ENCODE measurements at regions not wholly inside any gene's neighbourhood (a gene's known extent, or its start where the extent isn't known, plus 50 kb on each side); places are given as distances from the start of the nearest gene placed in this dataset.
"Not testable (repeated sequence)": the region's sequence is repeated elsewhere in the genome, so short reads cannot be mapped to it uniquely, and the experiment has no call there.

DNA sequence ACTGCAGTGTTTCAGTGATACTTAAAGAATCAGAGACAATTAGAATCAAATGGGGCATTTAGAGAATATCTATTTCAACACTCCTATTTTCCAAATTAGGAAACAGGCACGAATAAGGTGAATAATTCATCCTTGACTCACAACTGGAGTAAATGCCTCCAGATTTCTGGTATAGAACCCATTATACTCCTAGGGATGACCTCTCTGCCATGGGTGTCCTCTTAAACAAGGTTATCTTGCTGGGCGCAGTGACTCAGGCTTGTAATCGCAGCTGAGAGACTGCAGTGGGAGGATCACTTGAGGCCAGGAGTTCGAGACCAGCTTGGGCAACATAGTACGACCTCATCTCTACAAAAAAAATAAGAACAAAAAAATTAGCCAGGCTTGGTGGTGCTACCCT lies 139.8 kb upstream of the ELAC2 start:
- H3K4me3 ChIP-seq (ENCODE audit: low read depth, low read length) = no peak overlapping the region
- no peak for TF ChIP-seq CTCF (IDR thresholded peaks at IDR 0.05; ENCODE audit: control insufficient read depth, extremely low read depth, insufficient read depth)
- no peak for DNase-seq (ENCODE audit: low read depth)

- no peak overlapping the region for H3K4me3 ChIP-seq (ENCODE audit: low read depth, low read length)
- TF ChIP-seq CTCF (IDR thresholded peaks at IDR 0.05; ENCODE audit: control insufficient read depth, extremely low read depth, insufficient read depth) = no peak
- DNase-seq (ENCODE audit: low read depth) = no peak
Measured at GRCh38 chr17:13154930-13155329, 137.1 kb upstream of the ELAC2 start.

DNA sequence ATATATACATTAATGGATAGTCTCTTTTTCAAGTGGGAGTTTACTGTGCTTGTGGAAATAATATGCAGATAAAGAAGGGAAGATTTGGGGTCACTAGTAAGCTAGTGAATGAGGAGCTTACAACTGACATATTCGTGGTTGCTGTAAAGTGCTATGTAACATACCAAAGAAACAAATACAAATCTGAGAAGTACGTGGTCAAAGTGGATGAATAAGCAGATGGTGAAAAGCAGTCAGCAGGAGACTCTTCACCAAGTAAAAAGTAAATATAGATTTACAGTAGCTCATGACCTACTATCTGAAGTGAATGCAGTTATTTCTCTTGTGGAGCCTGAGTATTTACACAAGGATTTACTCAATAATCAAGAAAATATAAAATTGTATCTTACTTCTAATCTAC lies 136.6 kb upstream of the ELAC2 start:
- DNase-seq (ENCODE audit: low read depth) = no peak
- H3K4me3 ChIP-seq (ENCODE audit: low read depth, low read length) = no peak overlapping the region
- TF ChIP-seq CTCF (IDR thresholded peaks at IDR 0.05; ENCODE audit: control insufficient read depth, extremely low read depth, insufficient read depth) = no peak

- no peak overlapping the region for H3K4me3 ChIP-seq (ENCODE audit: low read depth, low read length)
- DNase-seq (ENCODE audit: low read depth) = no peak
- no peak for TF ChIP-seq CTCF (IDR thresholded peaks at IDR 0.05; ENCODE audit: control insufficient read depth, extremely low read depth, insufficient read depth)
Measured at GRCh38 chr17:13153036-13153435, 135.2 kb upstream of the ELAC2 start.

DNA sequence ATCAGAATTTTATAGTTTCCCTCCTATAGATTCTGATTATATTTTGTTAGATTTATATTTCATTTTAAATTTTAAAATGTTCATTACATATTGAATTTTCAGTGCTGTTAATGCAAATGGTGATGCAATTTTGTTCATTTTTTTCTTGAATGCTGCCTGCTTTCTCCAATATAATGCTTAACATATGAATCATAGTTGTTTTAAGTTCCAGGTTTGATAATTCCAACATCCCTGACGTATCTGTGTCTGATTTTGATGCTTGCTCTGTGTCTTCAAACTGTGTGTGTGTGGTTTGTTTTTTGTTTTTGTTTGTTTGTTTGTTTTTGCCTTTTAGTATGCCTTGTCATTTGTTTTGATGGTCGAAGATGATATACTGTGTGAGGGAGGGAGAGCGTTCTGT lies 134.7 kb upstream of the ELAC2 start:
- DNase-seq (ENCODE audit: low read depth) = no peak
- no peak overlapping the region for H3K4me3 ChIP-seq (ENCODE audit: low read depth, low read length)
- no peak for TF ChIP-seq CTCF (IDR thresholded peaks at IDR 0.05; ENCODE audit: control insufficient read depth, extremely low read depth, insufficient read depth)

GRCh38 chr17:13150738-13151137 lies 132.9 kb upstream of the ELAC2 start:
- not testable (repeated sequence) for DNase-seq (ENCODE audit: low read depth); H3K4me3 ChIP-seq (ENCODE audit: low read depth, low read length)

GRCh38 chr17:13143001-13143400 lies 125.2 kb upstream of the ELAC2 start:
- DNase-seq (ENCODE audit: low read depth) = no peak
- TF ChIP-seq CTCF (IDR thresholded peaks at IDR 0.05; ENCODE audit: control insufficient read depth, extremely low read depth, insufficient read depth) = no peak
- H3K4me3 ChIP-seq (ENCODE audit: low read depth, low read length) = no peak overlapping the region

DNA sequence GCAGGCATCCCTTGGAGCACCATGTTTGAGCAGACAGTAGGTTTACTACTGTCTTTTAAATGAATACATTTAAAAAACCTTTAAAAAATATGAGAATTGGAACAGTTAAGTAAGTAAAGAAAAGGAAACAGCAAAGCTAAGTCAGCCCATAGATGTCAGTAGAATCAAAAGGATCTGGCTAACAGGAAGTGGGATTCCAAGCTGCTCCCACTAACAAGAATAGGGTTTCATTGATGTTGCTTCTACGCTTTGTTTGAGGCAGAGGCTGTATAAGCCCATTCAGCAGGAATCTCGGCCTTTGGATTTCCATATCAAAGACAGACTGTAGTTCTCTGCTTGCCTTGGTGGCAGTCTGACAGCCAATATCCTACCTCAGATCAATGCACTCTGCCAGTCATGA lies 122.9 kb upstream of the ELAC2 start:
- no peak overlapping the region for H3K4me3 ChIP-seq (ENCODE audit: low read depth, low read length)
- TF ChIP-seq CTCF (IDR thresholded peaks at IDR 0.05; ENCODE audit: control insufficient read depth, extremely low read depth, insufficient read depth) = no peak
- DNase-seq (ENCODE audit: low read depth) = no peak
